ENCODE measurements at regions not wholly inside any gene's neighbourhood (a gene's known extent, or its start where the extent isn't known, plus 50 kb on each side); places are given as distances from the start of the nearest gene placed in this dataset.

DNA sequence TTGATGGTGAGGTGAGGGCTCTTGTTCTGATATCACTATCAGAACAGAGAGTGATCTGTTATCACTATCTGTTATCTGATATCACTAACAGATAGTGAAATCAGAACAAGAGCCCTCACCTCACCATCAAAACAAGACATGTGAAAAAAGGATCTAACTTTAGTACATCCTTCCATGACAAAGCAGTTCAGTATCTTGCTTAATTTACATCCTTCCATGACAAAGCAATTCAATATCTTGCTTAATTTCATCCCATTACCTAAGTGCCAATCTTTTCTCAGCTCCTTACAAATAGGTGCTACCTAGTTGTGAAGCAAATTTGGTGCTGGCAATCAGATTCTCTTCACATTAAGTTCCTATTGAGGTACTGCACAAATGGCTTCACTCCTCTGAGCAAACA, 1865.6 kb upstream of the FLRT2 start:
- no peak for TF ChIP-seq POLR2A (IDR thresholded peaks at IDR 0.05; ENCODE audit: low read depth, low read length)
- TF ChIP-seq POLR2AphosphoS5 (IDR thresholded peaks at IDR 0.05; ENCODE audit: low read depth, low read length), result no peak
- TF ChIP-seq TAF1 (IDR thresholded peaks at IDR 0.05; ENCODE audit: low read depth, low read length), result no peak
- TF ChIP-seq SPI1 (IDR thresholded peaks at IDR 0.05; ENCODE audit: low read depth, low read length), result no peak
- no peak for TF ChIP-seq POU2F2 (IDR thresholded peaks at IDR 0.05; ENCODE audit: low read depth, low read length)
- no peak for TF ChIP-seq PAX5 (IDR thresholded peaks at IDR 0.05; ENCODE audit: insufficient read depth, low read length, severe bottlenecking)

Measured in GM12891 (cell line).